Fibroblast of lung (primary cell): ENCODE measurements at regions not wholly inside any gene's neighbourhood (a gene's known extent, or its start where the extent isn't known, plus 50 kb on each side); places are given as distances from the start of the nearest gene placed in this dataset.

Source experiments
- CTCF ChIP-seq, 2 donors: IDR thresholded peaks in 1 of 2; conservative IDR thresholded peaks in 1 of 2; 1 replicate in 1 of 2; 2 replicates in 1 of 2; pipeline ENCODE4 v1.5.1; 2011 to 2012; ENCODE audit warnings: low read length in 2 of 2, control low read depth in 1 of 2, inconsistent platforms in 1 of 2, low read depth in 1 of 2, mild to moderate bottlenecking in 1 of 2
- EZH2 ChIP-seq: IDR thresholded peaks from 2 replicates; pipeline ENCODE4 v1.5.1; 2012; ENCODE audit warnings: low read length, control low read depth, mild to moderate bottlenecking; ENCODE audit errors: missing control alignments

- TF ChIP-seq CTCF (conservative IDR thresholded peaks at IDR 0.05 in 1 of 2, IDR thresholded peaks at IDR 0.05 in 1 of 2; ENCODE audit: low read depth in 1 of 2, low read length in 2 of 2) = no peak
- no peak for TF ChIP-seq EZH2
These were observed 78.8 kb upstream of the PCDH7 start for GRCh38 chr4:30641345-30641744.
